GM21529 (cell line): ENCODE measurements at regions not wholly inside any gene's neighbourhood (a gene's known extent, or its start where the extent isn't known, plus 50 kb on each side); places are given as distances from the start of the nearest gene placed in this dataset.
"Not testable (repeated sequence)": the region's sequence is repeated elsewhere in the genome, so short reads cannot be mapped to it uniquely, and the experiment has no call there.

Source experiments
- ATAC-seq: cut with Tn5 transposase; IDR thresholded peaks from one replicate; pipeline ENCODE4 v1.9.1; 2021; ENCODE audit not compliant: unreplicated experiment

DNA sequence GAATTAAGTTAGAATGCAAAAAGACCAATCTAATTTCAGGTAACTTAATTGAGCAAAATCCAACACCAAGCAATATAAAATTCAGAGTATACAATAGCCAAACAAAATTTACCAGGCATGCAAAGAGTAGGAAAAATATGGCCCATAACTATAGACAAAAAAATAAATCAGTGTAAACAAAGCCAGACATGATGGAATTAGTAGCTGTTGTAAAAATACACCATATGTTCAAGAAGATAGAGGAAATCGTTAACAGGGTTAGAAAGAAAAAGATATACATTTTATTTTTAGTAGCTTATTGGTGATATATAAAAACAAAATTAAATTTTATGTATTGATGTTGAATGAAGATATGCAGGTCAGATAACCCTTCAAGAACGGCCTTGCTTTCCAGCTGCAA is 621.1 kb upstream of the MIR17HG start:
- no peak for ATAC-seq

DNA sequence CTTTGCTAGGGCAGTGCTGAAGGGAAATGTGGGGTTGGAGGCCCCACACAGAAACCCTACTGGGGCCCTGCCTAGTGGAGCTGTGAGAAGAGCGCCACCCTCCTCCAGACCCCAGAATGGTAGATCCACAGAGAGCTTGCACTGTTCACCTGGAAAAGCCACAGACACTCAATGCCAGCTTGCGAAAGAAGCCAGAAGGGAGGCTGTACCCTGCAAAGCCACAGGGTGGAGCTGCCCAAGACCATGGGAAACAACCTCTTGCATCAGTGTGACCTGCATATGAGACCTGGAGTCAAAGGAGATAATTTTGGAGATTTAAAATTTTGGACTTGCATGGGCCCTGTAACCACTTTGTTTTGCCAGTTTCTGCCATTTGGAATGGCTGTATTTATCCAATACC is 615.4 kb upstream of the MIR17HG start:
- no peak for ATAC-seq

- ATAC-seq: not testable (repeated sequence)
Measured at GRCh38 chr13:90734497-90734896, 613.0 kb upstream of the MIR17HG start.

GRCh38 chr13:90738881-90739280 is 608.6 kb upstream of the MIR17HG start:
- no peak for ATAC-seq

GRCh38 chr13:90740099-90740498 is 607.4 kb upstream of the MIR17HG start:
- no peak for ATAC-seq

DNA sequence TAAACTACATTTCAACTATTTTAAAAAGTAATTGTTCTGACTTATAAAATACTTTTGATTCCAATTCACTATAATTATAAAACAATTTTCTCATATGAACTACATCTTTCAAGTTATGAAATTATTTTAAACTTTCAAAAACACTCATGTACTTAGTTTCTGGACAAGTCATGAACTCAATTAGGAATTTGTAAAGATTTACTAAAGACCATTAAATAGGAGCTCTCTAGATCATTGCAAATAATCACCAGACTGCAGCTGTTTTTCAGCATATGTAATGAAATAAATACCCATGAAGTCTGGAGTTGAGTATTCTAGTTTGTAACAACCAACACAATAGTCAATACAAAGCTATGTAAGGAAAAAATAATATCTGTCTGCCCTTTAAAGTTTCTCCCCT is 605.1 kb upstream of the MIR17HG start:
- no peak for ATAC-seq

DNA sequence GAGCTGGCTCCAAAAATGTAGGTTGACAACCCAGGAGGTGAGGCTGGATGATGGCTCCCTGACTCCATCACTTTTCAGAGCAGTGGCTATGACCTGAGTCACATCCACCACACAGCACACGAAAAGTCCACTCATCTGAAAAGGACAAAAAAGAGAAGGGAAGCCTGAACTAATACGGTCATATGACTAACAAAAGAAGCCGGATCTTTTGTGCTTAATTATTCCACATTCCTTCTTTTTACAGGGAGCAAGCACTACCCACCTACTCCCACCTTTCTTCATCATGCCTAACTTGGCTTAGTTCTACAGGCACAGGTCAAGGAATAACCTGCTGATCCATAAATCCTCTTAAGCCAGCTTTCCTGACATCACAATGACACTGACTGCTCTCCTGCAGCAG is 601.3 kb upstream of the MIR17HG start:
- ATAC-seq: no peak

- ATAC-seq: no peak
Measured at GRCh38 chr13:90750021-90750420, 597.5 kb upstream of the MIR17HG start.

DNA sequence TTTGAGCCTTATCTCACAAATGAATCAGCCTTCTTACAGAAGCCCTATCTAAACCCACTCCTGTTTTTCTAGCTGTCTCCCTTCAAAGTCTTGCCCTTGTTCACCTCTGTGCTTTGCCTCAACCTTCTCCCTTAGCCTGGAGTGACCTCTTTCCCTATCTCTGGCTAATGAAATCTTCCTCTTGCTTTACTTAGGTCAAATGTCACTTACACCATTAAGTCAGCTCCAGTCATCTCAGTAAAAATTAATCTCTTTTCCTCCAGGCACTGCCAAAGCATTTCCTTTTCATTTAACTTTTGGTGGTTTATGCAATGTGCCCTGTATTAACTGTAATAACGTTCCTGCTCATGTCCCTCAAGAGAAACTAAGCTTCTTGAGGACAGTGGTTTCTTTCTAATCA is 596.5 kb upstream of the MIR17HG start:
- ATAC-seq: no peak

DNA sequence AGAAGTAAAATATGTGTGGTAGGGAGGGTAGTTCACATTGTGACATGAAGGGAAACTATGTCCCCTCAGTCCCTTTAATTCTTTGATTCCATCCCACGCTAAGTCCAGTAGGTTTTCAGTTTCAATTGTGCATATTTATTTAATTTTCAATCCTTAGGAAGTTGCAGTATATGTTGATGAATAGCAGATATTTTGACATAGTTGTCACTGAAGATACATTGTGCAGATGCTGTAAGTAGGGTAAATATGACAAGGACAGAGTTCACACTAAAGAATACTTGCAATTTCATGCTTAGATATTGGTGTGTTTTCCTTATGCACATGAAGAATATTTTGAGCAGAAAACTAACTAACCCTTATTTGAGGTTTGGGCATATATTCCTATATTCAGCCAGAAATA is 595.4 kb upstream of the MIR17HG start:
- ATAC-seq: no peak

DNA sequence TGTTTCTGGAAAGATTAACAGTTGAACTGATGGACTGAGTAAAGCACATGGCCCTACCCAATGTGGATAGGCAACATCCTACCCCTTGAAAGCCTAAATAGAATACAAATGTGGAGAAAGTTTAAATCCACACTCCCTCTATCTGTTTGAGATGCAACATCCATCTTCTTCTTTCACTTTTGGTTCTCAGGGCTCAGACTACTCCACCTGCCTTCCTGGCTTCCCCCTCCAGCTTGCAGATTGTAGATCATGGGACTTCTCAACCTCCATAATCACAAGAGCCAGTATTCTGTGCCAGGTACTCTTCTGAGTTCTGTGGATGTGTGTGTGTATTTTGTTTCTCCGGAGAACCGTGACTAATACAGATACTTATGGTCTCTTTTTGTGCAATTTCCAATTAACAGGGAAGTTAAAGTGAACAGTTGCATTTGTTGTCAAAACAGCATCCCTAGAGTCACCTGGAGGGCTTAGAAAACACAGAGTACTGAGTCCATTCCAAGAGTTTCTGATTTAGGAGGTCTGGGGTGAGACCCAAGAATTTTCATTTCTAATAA is 590.3 kb upstream of the MIR17HG start:
- ATAC-seq: no peak

GRCh38 chr13:90760639-90761038 is 586.8 kb upstream of the MIR17HG start:
- ATAC-seq: no peak

GRCh38 chr13:90763476-90764150 is 583.9 kb upstream of the MIR17HG start:
- no peak for ATAC-seq

DNA sequence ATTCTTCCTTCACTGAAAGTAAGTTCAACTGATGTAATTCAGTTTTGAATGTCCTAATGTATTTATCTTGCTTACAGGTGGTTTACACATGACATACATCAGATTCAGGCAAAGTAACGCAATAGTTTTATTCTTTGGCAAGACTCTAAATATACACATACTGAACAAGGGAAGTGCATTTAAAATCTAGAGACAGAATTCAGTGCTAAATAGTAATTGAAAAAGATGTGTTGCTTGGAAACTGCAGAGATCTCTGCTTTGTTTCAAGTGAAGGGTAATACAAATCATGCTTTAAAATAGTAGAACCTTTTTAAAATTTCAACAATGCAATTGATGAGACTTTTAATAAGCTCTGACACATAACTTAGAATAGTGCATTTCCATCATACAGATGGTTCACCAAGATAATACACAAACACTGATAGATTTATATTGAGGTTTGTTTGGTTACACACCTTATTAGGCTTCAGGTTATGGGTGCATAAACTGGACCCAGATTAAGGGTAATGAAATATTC is 581.0 kb upstream of the MIR17HG start:
- no peak for ATAC-seq

DNA sequence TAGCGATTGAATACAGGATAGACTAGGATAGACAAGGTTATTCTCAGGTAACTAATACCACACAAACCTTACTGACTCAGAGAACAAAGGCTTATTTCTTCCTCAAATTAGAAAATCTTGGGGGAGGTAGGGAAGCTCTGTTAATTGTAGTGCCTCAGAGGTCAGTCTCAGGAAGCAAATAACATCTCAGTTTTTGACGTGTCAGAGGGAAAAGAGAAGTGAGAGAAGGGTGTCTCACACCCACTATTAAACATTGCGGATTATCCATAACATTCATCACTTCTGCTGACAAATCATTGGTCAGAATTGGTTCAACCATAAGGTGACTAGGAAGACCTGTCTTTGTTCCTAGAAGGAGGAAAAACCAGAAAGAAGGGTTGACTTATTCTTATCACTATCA is 579.4 kb upstream of the MIR17HG start:
- no peak for ATAC-seq

- no peak for ATAC-seq
Measured at GRCh38 chr13:90769387-90769786, 578.1 kb upstream of the MIR17HG start.

DNA sequence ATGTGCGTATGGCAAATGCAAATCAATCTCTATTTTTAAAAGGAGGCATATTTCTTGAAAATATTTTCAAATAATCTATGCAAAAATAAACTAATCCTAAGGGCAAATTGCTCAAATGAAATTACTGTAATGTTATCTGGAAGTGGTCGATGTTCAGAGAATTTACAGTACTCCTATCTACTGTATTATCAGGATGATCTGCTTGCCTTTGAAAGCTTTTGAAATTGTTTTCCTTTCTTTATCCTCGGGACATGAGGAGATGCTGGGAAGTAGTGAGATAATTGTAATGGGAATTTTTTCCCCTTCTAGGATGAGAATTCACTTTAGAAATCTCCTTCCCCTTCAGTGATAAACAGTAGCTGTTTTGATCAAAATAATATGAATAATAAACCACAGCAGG is 577.2 kb upstream of the MIR17HG start:
- no peak for ATAC-seq

GRCh38 chr13:90773681-90774080 is 573.8 kb upstream of the MIR17HG start:
- ATAC-seq: no peak

- ATAC-seq: no peak
Measured at GRCh38 chr13:90776051-90776748, 571.3 kb upstream of the MIR17HG start.

DNA sequence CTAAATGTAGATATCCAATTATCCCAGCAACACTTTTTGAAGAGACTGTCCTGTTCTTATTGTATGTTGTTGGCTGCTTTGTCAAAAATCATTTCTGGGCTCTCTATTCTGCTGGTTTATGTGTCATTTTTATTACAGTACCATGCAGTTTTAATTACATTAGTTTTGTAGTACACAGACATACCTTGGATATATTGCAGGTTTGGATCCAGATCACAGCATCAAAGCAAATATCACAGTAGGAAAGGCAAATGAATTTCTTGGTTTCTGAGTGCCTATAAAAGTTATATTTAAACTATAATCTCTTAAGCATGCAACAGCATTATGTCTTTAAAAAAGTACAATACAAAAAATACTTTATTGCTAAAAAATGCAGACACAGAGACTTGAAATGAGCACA is 564.2 kb upstream of the MIR17HG start:
- ATAC-seq: no peak

- no peak for ATAC-seq
Measured at GRCh38 chr13:90787007-90787406, 560.5 kb upstream of the MIR17HG start.

GRCh38 chr13:90792335-90792734 is 555.2 kb upstream of the MIR17HG start:
- no peak for ATAC-seq
